Stimulated activated CD4-positive, alpha-beta T cell treated with anti-CD3 and anti-CD28 coated beads, TNF-alpha, amount 100 ng/mL, for 48 hours (primary cell): ENCODE measurements at regions not wholly inside any gene's neighbourhood (a gene's known extent, or its start where the extent isn't known, plus 50 kb on each side); places are given as distances from the start of the nearest gene placed in this dataset.
"Not testable (repeated sequence)": the region's sequence is repeated elsewhere in the genome, so short reads cannot be mapped to it uniquely, and the experiment has no call there.

ENCODE experiments used
- DNase-seq, 3 donors: peaks; one replicate each; pipeline ENCODE4 v3.0.0-alpha.2; 2020; ENCODE audit warnings: low read depth in 3 of 3

DNA sequence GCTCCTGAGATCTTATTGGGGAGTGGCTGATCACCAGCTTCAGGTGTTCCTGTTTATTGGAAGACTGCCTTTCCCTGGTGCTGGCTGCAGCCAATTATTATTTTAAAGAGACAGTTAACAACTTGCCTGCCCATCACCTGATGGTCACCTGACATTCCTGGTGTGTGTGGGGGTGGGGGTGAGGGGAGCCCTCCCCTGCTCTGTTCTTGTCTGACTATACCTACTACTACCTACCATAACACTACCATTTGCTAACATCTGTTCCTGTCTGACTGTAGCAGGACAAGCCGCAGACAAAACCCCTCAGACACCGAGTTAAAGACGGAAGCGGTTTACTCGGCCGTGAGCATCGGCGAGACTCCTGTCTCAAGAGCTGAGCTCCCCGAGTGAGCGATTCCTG, 54.9 kb upstream of the NBPF3 start:
- DNase-seq, result no peak

DNA sequence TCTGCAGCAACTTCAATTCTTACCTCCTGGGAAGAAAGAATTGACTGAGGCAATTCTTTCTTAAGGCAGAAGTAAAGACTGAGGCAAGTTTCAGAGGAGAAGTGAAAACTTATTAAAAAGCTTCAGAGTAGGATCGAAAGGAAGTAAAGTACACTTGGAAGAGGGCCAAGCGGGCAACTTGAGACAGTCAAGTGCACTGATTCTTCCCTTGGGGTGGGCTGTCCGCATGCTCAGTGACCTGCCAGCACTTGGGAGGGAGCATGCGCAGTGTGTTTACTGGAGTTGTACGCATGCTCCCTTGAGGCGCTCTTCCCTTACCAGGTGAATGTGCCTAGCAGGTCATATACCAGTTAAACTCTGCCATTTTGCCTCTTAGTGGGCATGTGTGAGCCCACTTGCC, 55.3 kb upstream of the NBPF3 start:
- DNase-seq, result no peak

DNA sequence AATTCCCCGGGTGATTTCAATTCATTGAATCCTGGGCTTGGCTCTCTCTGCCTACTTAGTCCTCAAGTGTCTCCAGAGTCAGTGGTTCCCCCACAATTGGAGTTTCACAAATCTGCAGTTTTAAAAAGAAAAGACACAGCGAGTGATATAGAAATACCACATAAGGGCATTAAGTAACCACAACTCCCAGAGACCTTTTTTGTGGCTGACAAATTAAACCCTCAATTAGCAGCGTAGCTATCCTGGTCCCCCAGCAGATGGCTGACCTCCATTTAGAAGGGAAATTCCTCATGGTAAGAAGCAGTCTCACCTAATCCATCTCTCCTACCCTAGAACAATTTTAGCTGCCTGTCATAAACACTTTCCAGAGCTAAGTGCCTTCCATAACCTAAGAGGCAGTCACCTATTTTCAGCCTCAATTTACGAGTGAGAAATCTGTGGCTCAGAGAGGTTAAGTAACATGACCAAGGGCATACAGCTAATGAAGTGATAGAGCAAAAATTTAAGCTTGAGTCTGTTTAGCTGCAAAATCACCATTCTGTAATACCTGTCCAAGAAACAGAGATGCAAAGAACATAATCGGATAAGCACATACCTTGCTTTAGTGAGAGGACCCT, 56.0 kb upstream of the NBPF3 start:
- no peak for DNase-seq

DNA sequence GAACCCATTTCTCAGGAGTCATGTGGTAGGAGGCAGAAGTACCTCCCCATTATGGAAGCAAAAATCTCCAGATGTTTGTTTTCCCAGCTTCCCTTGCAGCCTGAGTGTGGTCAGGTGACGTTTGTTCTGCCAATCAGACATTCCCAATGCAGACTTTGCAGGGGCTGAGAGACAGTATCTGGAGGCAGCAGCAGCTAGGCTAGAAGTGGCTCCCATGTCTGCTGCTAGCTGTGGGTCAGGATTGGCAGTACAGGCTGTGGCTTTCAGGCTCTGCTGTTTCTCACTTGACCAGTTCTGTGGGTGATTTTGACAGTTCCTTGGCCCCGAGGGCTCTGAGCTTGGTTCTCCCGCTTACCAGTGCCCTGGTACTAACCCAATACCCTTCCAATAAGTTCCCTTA, 58.6 kb upstream of the NBPF3 start:
- DNase-seq, result no peak

DNA sequence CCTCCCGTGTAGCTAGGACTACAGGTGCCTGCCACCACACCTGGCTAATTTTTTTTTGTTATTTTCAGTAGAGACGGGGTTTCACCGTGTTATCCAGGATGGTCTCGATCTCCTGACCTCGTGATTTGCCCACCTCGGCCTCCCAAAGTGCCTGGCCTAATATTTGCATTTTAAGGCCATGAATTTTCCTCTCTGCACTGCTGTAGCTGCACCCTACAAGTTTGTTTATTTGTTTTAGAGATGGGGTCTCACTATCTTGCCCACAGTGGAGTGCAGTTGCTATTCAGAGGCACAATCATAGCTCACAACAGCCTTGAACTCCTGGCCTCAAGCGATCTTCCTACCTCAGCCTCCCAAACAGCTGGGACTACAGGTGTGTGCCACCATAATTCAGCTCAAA, 59.8 kb upstream of the NBPF3 start:
- not testable (repeated sequence) for DNase-seq

DNA sequence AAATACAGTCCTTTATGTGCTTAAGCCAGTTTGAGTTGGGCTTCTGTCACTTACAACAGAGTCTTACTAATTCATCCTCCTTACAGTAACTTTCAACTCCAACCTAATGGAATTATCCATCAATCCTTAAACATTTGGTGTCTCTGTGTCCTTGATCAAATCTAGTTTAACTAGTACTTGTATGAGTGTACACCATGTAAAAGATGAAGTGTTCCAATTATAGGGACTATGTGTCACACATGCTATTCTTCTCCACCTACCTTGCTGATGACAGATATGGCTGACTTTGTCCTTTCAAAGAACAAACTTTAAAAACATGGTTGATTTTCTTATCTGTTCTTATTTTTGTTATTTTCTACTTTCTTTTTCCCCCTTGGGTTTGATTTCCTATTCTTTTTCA, 60.4 kb upstream of the NBPF3 start:
- DNase-seq, result no peak

DNA sequence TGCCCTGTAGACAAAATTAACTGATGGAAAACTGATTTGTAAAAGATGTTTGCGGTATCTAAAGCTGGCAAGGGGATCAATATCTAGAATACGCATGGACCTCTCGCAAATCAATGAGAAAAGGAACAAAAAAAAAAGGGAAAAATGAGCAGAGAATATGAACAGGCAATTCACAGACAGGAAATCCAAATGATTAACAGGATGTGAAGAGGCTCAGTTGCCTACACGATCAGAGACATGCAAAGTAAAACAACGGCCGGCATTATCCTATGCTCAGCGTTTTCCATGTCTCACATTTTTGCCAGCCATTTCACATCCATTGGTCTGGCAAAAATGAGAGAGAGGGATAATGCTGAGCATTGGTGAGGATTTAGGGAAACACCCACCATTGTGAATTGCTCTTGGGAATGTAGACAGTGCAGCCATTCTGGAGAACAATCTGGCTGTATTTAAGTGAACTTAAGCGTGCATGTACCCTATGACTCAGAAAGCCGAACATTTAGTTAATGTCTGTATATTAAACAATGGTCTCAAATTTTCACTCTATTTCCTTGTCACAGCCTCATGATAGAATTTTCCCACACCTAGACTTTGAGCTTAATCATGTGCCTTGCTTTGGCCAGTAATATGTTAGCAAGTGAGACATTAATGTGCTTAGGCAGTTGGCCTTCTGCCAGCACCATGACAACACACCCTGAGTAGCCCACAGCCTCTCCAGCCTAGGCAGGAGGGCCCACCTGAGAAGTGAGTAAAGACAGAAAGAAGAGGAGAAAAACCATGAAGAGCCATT, 61.0 kb upstream of the NBPF3 start:
- no peak for DNase-seq

DNA sequence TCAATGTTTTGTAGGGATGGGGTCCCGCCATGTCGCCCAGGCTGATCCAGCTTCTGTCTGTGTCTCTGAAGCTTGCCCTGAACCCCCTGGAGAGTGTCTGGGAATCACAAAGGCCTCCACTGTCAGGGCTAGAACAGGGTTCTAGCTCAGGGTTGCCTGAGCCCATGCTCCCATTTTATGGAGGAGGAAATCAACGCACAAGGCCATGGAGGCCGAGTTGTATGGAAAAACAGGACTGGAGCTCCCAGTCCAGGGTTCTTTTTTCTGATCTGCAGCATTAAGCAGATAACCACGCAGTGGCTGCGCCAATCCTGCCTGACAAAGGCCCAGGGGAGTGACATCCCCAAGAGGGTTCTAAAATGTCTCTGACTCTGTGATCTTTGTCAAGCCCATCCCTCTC, 67.6 kb upstream of the NBPF3 start:
- no peak for DNase-seq

DNA sequence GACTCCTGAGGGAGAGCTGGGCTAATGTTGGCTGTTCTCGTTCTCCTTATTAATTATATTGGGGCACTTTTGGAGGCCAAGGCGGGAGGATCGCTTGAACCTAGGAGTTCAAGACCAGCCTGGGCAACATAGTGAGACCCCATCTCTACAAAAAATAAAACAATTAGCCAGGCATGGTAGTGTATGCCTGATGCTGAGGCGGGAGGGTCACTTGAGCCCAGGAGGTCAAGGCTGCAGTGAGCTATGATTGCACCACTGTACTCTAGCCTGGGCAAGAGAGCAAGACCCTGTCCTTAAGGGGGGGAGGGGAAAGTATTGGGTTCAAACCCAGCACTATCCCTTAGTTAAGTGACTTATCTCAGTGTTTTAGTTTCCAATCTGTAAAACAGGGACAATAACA, 70.0 kb upstream of the NBPF3 start:
- DNase-seq, result no peak

DNA sequence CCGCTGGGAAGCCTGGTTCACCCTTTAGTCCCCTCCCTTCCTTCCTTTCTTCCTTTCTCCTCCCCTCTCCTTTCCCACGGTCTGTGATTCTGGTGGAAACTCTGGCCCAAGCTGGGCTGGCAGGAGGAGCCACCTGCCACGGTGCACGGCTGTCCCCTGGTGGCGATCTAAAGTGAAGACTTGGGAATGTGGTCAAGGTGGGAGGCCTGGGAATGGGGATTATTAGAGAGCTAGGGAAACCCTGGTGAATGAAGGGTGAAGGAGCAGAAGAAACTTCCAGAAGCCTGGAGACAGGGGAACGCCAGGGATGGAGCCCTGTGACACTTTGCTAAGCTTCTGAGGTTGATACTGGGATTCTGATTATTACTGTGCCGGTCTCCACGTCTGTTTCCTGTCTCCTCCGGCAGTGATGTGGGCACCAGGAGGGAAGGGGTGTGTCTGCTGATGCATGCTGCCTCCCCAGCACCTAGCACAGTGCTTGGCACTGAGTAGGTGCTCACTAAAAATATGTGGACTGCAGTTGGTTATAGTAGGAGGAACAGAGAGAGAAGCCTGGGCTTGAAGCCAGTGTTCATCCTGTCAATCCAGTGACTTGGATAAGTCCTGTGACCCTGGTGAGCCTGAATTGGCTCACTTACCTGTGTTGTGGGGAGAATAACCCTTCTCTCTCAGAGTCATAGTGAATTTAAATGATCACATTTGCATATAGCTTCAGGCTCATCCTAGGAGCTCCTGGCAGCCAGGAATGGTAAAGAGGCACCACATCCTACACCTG, 71.2 kb upstream of the NBPF3 start:
- peak in 2 of 3 donors; percentile 31 to 43 for DNase-seq

DNA sequence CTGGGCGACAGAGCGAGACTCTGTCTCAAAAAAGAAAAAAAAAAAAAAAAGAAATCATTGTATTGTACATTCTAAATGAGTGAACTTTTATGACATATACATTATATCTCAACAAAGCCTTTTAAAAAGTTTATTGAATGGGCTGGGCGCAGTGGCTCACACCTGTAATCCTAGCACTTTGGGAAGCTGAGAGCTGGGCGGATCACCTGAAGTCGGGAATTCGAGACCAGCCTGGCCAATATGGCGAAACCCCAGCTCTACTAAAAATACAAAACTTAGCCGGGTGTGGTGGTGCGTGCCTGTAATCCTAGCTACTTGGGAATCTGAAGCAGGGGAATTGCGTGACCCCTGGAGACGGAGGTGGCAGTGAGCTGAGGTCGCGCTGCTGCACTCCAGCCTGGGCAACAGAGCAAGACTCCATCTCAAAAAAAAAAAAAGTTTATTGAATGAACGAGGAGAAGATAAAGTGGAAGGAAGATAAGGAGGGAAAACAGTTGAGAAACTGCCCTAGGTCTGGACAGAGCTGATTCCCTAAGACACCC, 71.9 kb upstream of the NBPF3 start:
- not testable (repeated sequence) for DNase-seq

DNA sequence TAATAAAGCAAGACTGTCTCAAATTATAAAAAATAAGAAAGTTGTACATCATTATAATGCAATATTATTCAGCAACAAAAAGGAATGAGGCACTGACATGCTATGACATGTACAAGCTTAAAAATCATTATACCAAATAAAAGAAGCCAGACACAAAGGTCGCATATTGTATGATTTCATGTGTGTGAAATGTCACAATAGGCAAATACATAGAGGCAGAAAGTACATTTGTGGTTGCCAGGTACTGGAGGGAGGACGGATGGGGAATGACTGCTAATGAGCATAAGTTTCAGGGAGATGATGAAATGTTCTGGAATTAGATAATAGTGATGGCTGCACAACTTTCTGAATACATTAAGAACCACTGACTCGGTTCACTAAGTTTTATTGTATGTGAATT, 73.6 kb upstream of the NBPF3 start:
- DNase-seq, result no peak

DNA sequence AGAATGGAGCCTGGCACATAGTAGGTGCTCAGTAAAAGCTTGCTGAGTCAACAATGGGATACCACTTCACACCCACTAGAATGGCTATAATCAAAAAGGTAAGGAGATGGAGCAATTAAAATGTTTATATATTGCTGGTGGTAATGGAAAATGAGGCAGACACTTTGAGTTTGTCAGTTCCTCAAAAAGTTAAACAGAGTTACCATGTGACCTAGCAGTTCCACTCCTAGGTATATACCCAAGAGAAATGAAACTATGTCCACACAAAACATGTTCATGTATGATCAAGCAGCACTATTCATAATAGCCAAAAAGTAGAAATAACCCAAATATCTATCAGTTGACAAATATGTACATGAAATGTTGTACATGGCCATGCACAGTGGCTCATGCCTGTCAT, 74.8 kb upstream of the ECE1 start:
- no peak for DNase-seq

DNA sequence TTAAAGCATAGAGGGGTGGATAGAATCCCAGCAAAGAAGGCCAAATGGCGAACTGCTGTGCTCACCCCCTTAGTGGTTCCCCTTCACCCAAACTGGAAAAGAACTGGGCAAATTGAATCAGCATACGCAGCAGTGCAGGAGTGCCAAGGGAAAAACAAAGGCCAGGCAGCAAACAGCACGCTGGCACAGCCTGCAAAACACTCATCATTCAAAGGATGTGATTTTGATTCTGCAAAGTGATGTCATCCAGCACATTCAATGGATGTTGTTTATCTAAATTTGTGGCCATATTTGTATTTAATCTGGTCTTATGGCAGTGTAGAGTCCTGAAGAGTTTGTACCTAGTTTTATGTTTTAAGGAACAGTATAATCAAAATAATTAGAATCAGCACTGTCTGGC, 71.8 kb upstream of the ECE1 start:
- DNase-seq, result no peak

DNA sequence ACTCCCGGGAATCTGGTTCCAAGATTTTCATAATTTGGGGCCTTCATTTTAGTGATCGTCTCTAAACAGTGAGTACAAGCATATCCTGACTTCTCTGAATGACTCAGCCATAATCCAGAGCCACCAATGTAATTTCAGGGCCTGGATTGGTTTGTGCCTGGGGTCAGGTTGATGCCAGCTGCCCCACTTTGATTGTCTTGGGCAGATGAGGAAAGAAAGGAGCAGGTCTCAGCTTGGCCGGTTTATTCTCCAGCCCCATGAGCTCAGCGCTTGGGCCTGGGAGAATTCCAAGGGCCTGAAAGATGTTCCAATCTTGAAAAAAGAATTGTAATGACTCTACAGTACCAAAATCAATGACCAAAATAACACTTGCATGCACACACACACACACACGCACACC, 71.2 kb upstream of the ECE1 start:
- no peak for DNase-seq

DNA sequence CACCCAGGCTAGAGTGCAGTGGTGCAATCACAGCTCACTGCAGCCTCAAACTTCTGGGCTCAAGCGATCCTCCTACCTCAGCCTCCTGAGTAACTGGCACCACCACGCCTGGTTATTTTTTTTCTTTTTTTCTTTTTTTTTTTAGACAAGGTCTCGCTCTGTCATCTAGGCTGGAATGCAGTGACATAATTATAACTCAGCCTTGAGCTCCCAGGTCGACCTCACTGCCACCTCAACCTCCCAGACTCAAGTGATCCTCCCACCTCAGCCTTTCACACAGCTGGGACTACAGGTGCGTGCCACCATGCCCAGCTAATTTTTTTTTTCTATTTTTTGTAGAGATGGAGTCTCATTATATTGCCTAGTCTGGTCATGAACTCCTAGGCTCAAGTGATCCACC, 66.9 kb upstream of the ECE1 start:
- no peak for DNase-seq

DNA sequence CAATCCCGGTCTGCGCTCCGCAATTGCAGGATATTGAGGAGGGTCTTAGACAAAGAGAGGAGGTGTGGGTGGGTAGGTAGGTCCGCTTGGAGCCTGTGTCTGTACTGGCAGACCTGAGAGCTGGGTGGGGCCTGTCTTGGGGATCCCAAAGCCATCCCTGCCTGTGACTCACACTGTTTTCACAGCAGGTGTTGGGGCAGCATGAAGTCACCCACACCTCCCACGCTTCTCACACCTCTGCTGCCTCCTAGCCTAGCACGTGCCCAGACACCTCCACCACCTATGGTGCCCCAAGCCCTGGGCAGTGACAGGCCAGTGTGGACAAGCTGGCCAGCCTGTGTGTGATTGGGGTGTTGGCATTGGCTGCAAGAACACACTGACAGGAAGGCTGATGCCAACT, 65.7 kb upstream of the ECE1 start:
- peak in 1 of 3 donors; percentile 23 for DNase-seq

DNA sequence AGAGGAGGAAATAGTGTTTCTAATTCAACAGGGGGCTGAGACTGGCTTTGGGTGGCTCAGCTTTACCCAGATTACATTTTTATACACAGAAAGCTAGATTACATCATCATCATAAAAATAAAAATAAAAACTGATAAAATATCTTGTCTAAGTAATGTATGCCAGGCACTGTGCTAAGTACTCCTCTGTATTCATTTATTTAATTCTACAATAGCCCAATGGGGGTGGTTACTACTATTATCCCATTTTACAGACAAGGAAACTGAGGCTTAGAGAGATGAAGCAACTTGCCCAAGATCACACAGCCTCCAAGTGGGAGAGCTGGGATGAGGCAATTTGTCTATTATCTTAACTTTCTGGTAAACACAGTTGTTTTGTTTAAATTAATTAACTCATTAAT, 62.3 kb upstream of the ECE1 start:
- no peak for DNase-seq

DNA sequence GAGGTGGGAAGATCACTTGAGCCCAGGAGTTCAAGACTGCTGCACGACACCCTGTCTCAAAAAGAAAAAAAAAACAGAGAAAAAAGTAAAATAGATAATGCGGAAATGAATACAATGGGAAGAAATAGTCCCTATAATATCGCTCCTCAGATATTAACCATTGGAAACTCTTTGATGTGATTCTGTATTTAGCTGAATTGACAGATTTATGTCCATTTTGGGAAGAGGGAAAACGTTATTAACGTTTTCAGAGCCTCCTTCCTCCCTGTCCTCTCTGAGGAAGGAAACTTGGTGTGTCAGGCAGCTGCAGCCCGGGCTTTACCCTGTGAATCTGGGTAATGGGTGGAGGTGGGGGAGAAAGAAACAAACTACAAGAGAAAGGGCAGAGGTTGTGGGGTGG, 61.6 kb upstream of the ECE1 start:
- no peak for DNase-seq

DNA sequence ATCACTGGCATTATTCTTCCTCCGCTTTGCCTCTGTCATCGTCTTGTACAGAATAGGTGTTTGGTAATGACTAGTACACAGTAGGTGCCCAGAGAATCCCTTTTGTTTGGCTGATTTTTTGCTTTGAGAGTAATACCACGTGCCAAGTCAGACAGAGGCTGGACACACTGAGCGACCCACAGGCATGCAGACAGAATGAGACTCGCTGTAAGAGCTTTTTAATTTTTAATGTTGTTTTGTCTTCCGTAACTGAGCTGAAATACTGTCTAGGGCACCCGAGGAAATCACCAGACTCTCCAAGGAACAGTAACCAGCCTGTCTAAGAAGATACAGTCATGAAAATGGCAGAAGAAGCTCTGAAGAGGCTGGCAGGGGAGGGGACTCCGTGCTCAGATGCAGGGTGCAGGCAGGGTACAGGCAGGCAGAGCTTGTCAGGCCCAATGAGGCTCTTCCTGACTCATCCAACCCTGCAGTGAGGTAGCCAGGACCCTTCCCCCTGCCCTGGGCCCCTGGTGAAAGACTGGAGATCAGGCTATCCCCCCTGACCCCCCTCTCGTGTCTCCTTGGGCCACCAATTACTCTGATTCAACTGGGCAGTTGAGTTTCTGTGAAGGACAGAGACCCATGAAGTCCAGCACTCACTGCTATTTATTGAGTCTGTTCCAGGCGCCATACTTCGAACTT, 60.1 kb upstream of the ECE1 start:
- DNase-seq, result no peak

DNA sequence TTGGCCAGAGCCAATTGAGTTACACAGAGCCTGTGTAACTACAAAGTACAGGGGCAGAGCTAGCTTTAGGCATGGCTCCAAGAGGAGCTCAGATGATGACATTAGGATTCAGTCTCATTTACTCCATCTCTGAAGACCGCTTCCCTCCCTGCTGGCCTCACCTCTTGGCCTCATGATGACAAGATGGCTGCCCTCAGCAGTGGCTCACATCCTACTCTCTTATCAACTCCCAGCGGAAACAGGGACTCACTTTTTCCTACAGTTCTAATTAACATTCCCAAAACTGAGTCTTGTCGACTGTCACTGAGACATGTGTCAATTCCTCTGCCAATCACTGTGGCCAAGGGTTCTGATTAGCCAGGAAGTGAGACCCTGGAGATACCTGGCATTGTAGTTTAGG, 59.4 kb upstream of the ECE1 start:
- no peak for DNase-seq

DNA sequence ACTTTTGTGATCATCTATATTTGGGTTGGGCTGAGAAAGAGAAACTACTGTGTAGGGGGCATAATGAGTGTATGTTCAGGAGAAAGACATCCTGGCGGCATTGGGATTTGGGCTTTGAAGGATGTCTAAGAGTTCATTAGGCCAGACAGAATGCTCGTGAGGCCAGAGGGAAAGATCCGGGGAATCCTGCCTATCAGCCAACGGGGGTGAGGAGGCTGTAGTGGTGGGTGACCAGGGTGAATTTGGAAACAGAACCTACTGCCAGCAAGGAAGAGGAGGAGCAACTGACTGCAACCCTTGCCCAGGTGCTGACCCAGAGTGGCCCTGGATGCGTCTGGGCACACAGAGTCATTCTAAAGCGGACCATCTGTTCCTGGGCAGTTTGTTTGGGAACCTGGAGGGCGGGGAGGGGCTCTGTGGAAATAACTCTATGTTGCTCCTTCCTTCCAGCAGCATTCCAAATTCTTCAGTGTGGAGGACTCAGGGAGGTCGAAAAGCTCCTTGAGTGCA, 56.9 kb upstream of the ECE1 start:
- no peak for DNase-seq
